NCI-H2171 (cell line): ENCODE measurements at regions not wholly inside any gene's neighbourhood (a gene's known extent, or its start where the extent isn't known, plus 50 kb on each side); places are given as distances from the start of the nearest gene placed in this dataset.
"Not testable (repeated sequence)": the region's sequence is repeated elsewhere in the genome, so short reads cannot be mapped to it uniquely, and the experiment has no call there.

Experiments used
- DNase-seq: peaks from one replicate; lab custom pipeline; 2025; lab: John Stamatoyannopoulos, UW

DNA sequence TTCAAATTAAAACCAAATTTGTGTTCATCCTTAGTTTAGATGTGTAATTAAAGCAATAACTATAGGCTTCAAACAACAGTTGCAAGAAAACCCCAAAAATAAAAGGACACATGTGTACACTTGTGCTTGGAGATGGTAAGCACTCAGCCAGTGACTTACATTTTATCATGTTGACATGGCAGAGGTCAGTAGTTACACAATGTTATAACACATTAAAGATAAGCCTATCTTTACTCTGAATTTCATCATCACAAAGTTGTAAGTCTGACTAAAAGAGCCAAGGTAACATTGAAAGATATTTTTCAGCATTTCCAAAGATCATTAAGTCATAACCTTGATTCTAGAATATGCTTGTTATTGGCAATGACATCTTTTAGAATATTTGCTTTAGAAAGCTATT is 98.5 kb upstream of the PNPLA4 start:
- DNase-seq: no peak

DNA sequence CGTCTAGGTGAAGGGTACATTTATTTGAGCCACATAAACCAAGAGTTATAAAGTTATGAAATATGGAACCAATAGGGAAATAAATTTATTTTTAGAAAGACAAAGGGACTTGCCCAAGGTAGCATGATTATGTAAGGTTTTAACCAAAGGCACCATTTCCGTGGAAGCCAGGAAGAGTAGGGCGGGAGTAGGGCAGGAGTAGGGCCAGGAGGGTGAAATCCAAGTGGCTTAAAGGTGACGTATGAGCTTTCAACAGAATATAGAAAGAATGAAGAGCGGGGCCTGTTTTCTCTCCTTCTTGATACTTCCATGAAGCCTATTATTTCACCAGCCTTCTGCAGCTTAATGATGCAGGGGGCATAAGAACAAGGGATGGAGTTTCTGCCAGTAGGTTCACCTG is 91.7 kb upstream of the PNPLA4 start:
- no peak for DNase-seq

DNA sequence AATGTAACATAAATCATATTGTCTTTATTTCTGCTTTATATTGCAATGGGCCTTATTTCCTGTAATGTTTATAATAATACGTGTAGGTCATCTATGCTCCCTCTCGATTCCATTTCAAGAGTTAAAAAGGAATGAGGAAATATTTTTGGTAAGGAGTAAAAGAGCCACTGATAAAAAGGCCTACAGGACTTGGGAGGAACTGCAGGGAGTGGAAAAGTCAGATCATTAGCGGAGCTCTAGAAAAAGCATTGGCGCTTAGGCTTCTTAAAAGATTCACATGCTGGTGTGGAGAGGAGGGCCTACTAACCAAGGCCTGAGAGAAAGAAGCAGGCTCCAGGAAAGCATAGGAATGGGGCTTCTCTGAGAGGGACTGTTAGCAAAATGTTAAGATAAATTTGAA is 82.9 kb upstream of the PNPLA4 start:
- no peak for DNase-seq

DNA sequence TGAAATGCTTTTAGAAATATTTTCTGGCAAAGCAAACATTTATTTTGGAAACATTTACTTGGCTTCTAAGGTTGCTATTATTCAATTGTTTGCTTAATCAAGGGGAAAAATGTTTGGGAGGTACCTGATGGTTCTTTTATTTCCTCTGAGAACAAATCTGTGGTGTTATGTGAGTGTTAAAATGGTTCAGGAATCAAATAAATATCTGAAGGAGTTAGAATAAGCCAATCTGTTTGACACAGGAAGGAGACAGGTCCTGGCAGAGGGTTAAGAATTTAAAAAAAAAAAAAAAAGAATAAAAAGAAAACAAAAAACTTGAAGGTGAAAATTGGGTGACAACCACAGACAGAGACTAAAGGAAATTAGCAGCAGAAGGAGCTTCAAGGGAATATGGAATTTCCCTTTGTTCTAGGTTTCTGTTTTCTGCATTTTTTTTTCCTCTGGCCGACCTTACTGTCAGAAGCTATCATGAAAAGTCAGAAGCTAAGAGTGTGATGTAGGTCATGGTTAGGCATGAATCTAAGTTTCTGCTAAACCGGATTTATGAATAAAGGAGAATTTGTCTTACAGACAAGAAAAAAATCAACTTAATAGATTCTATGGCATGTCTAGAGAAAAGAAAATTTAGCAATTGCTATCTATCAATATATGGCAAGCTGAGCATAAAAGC is 78.6 kb upstream of the PNPLA4 start:
- DNase-seq: no peak

DNA sequence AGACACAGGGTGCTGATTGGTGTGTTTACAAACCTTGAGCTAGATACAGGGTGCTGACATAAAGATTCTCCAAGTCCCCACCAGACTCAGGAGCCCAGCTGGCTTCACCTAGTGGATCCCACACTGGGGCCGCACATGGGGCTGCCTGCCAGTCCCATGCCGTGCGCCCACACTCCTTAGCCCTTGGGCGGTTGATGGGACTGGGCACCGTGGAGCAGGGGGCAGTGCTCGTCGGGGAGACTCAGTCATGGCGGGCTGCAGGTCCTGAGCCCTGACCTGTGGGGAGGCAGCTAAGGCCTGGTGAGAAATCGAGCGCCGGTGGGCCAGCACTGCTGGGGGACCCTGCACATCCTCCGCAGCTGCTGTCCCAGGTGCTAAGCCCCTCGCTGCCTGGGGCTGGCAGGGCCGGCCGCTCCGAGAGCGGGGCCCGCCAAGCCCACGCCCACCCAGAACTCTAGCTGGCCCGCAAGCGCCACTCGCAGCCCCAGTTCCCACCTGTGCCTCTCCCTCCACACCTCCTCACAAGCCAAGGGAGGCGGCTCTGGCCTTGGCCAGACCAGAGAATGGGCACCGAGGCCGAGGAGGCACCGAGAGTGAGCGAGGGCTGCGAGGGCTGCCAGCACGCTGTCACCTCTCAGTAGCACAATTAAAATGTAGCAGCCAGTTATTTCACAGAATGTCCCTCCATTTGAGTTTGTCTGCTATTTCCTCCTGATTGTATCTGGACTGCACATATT is 76.1 kb upstream of the PNPLA4 start:
- DNase-seq: no peak

DNA sequence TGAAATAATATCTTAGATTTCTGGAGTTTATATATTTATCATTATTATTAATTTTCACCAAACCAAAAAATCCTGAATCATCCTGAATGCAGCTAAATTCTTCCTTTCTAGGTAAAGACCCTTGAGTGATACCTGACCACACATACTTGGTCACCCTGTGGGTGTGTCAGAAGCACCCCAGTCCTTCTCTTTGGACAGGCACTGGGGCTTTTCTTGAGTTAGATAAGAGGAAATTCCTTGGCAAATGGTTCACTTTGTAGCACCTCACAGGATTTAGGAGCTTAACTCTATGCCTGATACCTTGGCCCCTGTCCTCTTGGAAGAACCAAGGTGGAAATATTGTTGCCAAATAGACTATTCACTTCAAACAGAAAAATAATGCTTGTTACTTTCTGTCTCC is 69.6 kb upstream of the PNPLA4 start:
- no peak for DNase-seq

DNA sequence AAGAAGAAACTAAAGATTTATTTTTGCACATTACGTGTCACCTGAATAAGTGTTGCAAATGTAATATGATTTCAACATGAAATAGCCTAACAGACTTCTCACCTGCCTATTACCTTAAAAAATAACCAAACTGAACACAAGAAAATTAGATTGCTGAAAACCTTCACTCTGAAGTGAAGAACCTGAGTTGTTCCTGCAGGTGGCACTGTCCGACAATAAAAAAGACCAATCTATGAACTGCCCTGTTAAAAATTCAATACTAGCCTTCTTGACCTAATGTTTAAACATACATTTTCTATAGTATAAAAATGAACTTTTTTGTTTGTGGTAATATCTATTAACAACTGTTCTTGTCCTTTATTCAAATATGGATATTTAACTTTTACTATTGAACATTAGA is 69.2 kb upstream of the PNPLA4 start:
- no peak for DNase-seq

DNA sequence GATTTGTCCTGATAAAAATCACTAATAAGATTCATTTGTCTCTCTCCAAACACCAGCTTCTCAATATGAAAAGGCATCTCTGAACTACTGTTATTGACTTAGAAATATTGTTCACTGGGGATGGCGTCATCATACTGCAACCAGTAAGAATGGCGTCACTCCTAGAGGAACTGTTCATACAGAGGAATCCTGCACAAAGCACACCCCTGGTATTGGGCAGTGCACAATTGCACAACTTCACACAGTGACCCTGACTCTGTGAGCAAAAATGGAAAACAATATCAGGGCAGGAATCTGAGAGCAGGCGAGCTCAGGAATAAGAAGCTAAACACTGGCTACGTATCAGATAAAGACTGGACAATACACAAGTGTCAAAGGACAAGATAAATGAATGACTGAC is 66.7 kb upstream of the PNPLA4 start:
- DNase-seq: no peak

DNA sequence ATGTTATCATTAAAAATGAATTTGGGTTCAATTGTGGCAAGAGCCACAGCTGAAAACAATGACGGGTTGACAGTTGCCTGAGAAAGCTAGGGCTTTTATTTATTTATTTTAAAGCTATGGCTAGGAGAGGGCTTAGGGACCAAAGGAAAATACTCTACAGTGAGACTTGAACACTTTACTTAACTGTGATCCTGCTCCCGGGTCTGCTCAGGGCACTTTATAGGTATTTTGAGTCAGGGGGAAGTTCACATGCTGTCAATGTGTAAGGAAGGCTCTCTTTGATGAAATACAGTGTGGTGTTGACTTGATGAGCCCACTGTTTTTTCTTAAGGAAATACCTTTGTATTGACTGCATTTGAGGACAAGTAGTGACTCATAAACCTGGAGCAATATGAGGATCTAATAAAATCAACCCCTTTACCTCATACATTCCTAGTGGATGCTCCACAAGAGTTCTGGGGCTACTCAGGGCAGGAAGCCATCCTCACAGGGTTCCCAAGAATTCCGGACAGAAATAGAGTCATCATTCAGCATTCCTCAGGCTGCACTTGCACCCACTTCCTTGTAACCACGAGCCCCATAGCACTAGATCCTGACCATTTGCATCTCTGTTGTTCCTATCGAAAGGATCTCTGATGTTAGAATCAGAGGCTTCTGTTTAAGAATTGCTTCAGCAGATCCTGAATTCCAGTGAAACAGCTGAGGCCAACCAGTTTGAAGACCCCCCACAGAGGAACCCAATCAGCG is 61.0 kb upstream of the PNPLA4 start:
- not testable (repeated sequence) for DNase-seq

DNA sequence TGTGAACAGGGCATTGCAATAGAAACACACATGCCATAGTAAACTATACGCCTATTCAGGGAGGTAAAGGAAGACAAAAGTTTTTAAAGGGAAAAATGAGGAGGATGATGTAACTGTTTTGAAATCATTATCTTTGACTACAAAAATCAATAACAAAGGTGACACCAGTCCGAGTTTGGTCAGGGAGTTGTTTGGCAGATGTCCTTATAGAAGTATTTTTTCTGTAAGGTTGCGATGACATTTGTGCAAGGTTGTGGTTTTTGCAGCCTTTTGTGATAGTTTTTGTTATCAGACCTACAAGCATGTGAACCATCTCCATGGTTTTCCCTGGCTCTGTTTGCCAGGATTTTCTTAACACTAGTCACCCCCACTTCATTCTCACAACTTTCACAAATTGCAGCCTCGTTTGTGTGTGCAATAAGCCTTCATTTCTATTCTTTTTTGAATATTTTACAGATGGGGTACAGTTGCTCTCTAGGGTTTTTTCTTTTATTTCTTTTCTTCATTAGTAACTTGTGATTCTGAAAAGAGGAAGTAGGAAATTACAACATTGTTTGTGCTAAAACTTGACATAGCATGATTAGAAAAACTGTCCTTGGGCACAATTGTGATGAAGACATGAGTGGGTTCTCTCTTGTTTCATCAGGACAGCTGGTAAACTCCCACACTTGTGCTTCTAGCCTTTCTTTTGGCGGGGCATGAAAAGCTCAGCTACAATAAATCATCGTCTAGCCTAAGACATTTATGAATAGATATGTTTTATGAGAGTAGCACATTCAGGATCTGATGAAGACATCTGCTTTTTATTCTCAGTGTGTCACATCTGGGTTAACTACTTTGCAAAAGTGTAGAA is 60.2 kb upstream of the PNPLA4 start:
- no peak for DNase-seq

DNA sequence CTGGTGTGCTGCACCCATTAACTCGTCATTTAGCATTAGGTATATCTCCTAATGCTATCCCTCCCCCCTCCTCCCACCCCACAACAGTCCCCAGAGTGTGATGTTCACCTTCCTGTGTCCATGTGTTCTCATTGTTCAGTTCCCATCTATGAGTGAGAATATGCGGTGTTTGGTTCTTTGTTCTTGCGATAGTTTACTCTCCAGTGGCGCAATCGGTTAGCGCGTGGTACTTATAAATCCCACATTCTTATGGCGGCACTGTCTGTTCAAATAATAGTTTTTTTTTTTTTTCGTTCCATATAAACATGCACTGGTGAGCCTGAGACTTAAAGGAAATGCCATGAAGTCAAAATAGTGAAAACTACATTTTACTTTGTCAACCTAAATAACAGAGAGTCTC is 59.5 kb upstream of the PNPLA4 start:
- not testable (repeated sequence) for DNase-seq

DNA sequence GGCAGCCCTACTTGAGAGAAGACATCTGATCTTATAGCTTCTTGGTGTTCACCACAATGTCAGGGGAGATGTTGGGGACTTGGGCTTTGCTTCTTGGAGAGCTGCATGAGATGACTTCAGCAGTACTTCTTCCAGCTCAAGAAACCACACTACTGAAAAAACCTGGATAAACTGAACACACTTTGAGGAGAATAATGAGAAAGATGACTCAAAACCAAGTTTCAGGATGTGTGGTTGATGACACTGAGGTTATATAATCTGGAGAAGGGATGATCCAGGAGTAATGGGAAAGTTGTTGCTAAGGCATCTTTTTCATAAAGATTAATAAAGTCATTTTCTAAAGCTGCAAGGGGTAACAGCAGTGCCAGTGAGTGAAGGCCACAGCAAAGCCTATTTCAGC is 58.4 kb upstream of the PNPLA4 start:
- no peak for DNase-seq

DNA sequence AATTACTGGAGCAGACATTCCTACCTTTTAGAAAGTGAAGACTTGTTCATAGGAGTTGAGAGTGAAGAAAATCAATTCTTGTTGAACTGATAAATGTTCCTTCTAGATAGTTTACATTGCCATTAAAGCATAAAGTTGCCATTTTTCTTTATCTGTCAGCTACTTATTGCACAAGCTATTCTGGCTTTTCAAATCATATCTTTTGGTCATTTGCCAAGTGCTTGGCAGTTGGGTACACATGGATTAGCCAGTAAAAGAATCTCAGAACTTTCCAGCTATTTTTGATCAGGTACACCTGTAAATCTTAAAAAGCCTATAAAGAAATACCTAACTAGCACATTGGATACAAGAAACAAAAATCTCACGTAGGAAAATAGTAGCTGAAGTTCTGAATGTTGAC is 56.4 kb upstream of the PNPLA4 start:
- no peak for DNase-seq
